HEK293 (cell line): ENCODE measurements at regions not wholly inside any gene's neighbourhood (a gene's known extent, or its start where the extent isn't known, plus 50 kb on each side); places are given as distances from the start of the nearest gene placed in this dataset.

ENCODE experiments used
- CTCF ChIA-PET: fragments of 350-600 bp; formaldehyde crosslinking; extraction: SDS; loops from one replicate; lab custom pipeline; 2021; ENCODE audit warnings: antibody characterized with exemption; lab: Yijun Ruan, JAX
- POLR2A ChIA-PET: fragments of 300-600 bp; formaldehyde crosslinking; extraction: SDS; loops from one replicate; lab custom pipeline; 2020; ENCODE audit warnings: antibody characterized with exemption, inconsistent platforms; lab: Yijun Ruan, JAX
- H3K27ac ChIP-seq: fragments of 200-500 bp; sonication (Bioruptor generic); 2 replicates; pipeline ENCODE4 v1.5.1; 2014; ENCODE audit warnings: low read depth, low read length, control low read depth, inconsistent platforms; ENCODE audit errors: extremely low read depth
- H3K36me3 ChIP-seq, 2 experiments: fragments of 200-500 bp in 1 of 2; sonication (Bioruptor generic) in 1 of 2; 1 replicate in 1 of 2; 2 replicates in 1 of 2; pipeline ENCODE4 v1.5.1; 2014 to 2017; ENCODE audit warnings: inconsistent platforms in 2 of 2, low read length in 2 of 2; ENCODE audit not compliant: control insufficient read depth in 2 of 2, insufficient read depth in 1 of 2
- H3K4me1 ChIP-seq: fragments of 200-500 bp; sonication (Bioruptor generic); 2 replicates; pipeline ENCODE4 v1.5.1; 2014; ENCODE audit warnings: mild to moderate bottlenecking, low read length, inconsistent platforms; ENCODE audit not compliant: control insufficient read depth, insufficient read depth
- H3K4me3 ChIP-seq: 2 replicates; pipeline ENCODE4 v1.5.1; 2011; ENCODE audit warnings: low read depth, mild to moderate bottlenecking, control low read depth, low read length, moderate library complexity
- H3K9me3 ChIP-seq: fragments of 200-500 bp; sonication (Bioruptor generic); 2 replicates; pipeline ENCODE4 v1.5.1; 2014; ENCODE audit warnings: low read depth, low read length, inconsistent platforms; ENCODE audit not compliant: control insufficient read depth, insufficient read depth
- GLI2 ChIP-seq: fragments of 450-650 bp; formaldehyde crosslinking; IDR thresholded peaks from 2 replicates; pipeline ENCODE4; 2017; ENCODE audit warnings: missing biosample characterization, missing genetic modification characterization, low read depth, borderline replicate concordance
- KLF8 ChIP-seq: fragments of 450-650 bp; formaldehyde crosslinking; IDR thresholded peaks from 2 replicates; pipeline ENCODE4 v1.5.1; 2016; ENCODE audit warnings: missing biosample characterization, missing genetic modification characterization
- PRDM2 ChIP-seq: fragments of 450-650 bp; formaldehyde crosslinking; IDR thresholded peaks from 2 replicates; pipeline ENCODE4 v1.5.1; 2016; ENCODE audit warnings: missing biosample characterization, missing genetic modification characterization, borderline replicate concordance
- ZBTB26 ChIP-seq: fragments of 450-650 bp; formaldehyde crosslinking; optimal IDR thresholded peaks from 2 replicates; pipeline ENCODE3; 2016; ENCODE audit warnings: missing biosample characterization, mild to moderate bottlenecking, missing genetic modification characterization
- ZBTB8A ChIP-seq: fragments of 450-650 bp; formaldehyde crosslinking; IDR thresholded peaks from 2 replicates; pipeline ENCODE4 v1.5.1; 2016; ENCODE audit warnings: missing biosample characterization, missing genetic modification characterization
- ZFP41 ChIP-seq: fragments of 450-650 bp; formaldehyde crosslinking; IDR thresholded peaks from 2 replicates; pipeline ENCODE4 v1.5.1; 2016; ENCODE audit warnings: missing biosample characterization, missing genetic modification characterization, borderline replicate concordance
- ZIC2 ChIP-seq: fragments of 450-650 bp; formaldehyde crosslinking; IDR thresholded peaks from 2 replicates; pipeline ENCODE4 v1.5.1; 2016; ENCODE audit warnings: missing biosample characterization, missing genetic modification characterization
- ZNF112 ChIP-seq: fragments of 450-650 bp; formaldehyde crosslinking; IDR thresholded peaks from 2 replicates; pipeline ENCODE4 v1.5.0; 2017; ENCODE audit warnings: missing biosample characterization, missing genetic modification characterization
- ZNF132 ChIP-seq: fragments of 450-650 bp; formaldehyde crosslinking; IDR thresholded peaks from 2 replicates; pipeline ENCODE4 v1.5.1; 2017; ENCODE audit warnings: missing biosample characterization, missing genetic modification characterization, borderline replicate concordance
- ZNF202 ChIP-seq: fragments of 450-650 bp; formaldehyde crosslinking; IDR thresholded peaks from 2 replicates; pipeline ENCODE4 v1.5.1; 2016; ENCODE audit warnings: missing biosample characterization, missing genetic modification characterization, borderline replicate concordance
- ZNF362 ChIP-seq: fragments of 450-650 bp; formaldehyde crosslinking; IDR thresholded peaks from 2 replicates; pipeline ENCODE4 v1.5.1; 2016; ENCODE audit warnings: missing biosample characterization, missing genetic modification characterization
- ZNF37A ChIP-seq: fragments of 450-650 bp; IDR thresholded peaks from 2 replicates; pipeline ENCODE4 v1.5.1; 2018; ENCODE audit warnings: missing biosample characterization, missing genetic modification characterization
- ZNF433 ChIP-seq: fragments of 450-650 bp; formaldehyde crosslinking; IDR thresholded peaks from 2 replicates; pipeline ENCODE4 v1.5.1; 2016; ENCODE audit warnings: missing biosample characterization, missing genetic modification characterization, low read depth
- ZNF514 ChIP-seq: fragments of 450-650 bp; formaldehyde crosslinking; IDR thresholded peaks from 2 replicates; pipeline ENCODE4 v1.5.1; 2016; ENCODE audit warnings: missing biosample characterization, missing genetic modification characterization
- ZNF544 ChIP-seq: fragments of 450-650 bp; formaldehyde crosslinking; IDR thresholded peaks from 2 replicates; pipeline ENCODE4 v1.5.0; 2017; ENCODE audit warnings: missing biosample characterization, missing genetic modification characterization
- ZNF555 ChIP-seq: fragments of 450-650 bp; formaldehyde crosslinking; conservative IDR thresholded peaks from 2 replicates; pipeline ENCODE4 v1.5.1; 2017; ENCODE audit warnings: missing biosample characterization, mild to moderate bottlenecking, missing genetic modification characterization, inconsistent platforms
- ZNF571 ChIP-seq: fragments of 450-650 bp; formaldehyde crosslinking; IDR thresholded peaks from 2 replicates; pipeline ENCODE4 v1.5.0; 2017; ENCODE audit warnings: missing biosample characterization, missing genetic modification characterization
- ZNF600 ChIP-seq: fragments of 450-650 bp; formaldehyde crosslinking; IDR thresholded peaks from 2 replicates; pipeline ENCODE4 v1.5.1; 2016; ENCODE audit warnings: missing biosample characterization, missing genetic modification characterization
- ZNF623 ChIP-seq: fragments of 450-650 bp; formaldehyde crosslinking; IDR thresholded peaks from 2 replicates; pipeline ENCODE4 v1.5.1; 2016; ENCODE audit warnings: missing biosample characterization, missing genetic modification characterization
- ZNF639 ChIP-seq: fragments of 450-650 bp; formaldehyde crosslinking; IDR thresholded peaks from 2 replicates; pipeline ENCODE4 v1.5.1; 2016; ENCODE audit warnings: missing biosample characterization, missing genetic modification characterization
- ZNF658 ChIP-seq: fragments of 450-650 bp; formaldehyde crosslinking; IDR thresholded peaks from 2 replicates; pipeline ENCODE4; 2016; ENCODE audit warnings: missing biosample characterization, missing genetic modification characterization
- ZNF76 ChIP-seq: fragments of 450-650 bp; formaldehyde crosslinking; IDR thresholded peaks from 2 replicates; pipeline ENCODE4; 2016; ENCODE audit warnings: low read depth, missing biosample characterization, missing genetic modification characterization, borderline replicate concordance
- ZNF791 ChIP-seq: fragments of 450-650 bp; formaldehyde crosslinking; IDR thresholded peaks from 2 replicates; pipeline ENCODE4 v1.5.1; 2016; ENCODE audit warnings: missing biosample characterization, missing genetic modification characterization
- ZSCAN30 ChIP-seq: fragments of 450-650 bp; IDR thresholded peaks from 2 replicates; pipeline ENCODE4 v1.5.1; 2018; ENCODE audit warnings: missing biosample characterization, mild to moderate bottlenecking, missing genetic modification characterization, moderate library complexity

GRCh38 chr17:73944366-73944765 lies 259.1 kb upstream of the RPL38 start (continued):
- no peak for TF ChIP-seq PRDM2
- no peak for TF ChIP-seq ZNF555 (tag by site-specific recombination)
- no peak for TF ChIP-seq ZIC2 (tag by site-specific recombination)

- Histone ChIP-seq H3K4me1 (no peaks in the 10 kb centered on the region), H3K36me3 (no peaks in the 10 kb centered on the region), H3K9me3 (no peaks in the 10 kb centered on the region), H3K4me3 (no peak overlapping the region), H3K27ac (no peak overlapping the region)
- TF ChIP-seq ZNF639 (tag by site-specific recombination), result no peak
- no peak for TF ChIP-seq ZNF112
- no peak for TF ChIP-seq ZBTB26 (tag by site-specific recombination)
- TF ChIP-seq ZNF623, result no peak
- TF ChIP-seq ZNF433 (tag by site-specific recombination), result no peak
- CTCF ChIA-PET, result interaction anchor here (0.6 to 2.0 kb wide), 4 partner anchors 10 to 518 kb away, joined by 3 to 7 read pairs (median 4); no protein-coding TSS in a partner anchor
- POLR2A ChIA-PET, result no interaction called here
Measured at GRCh38 chr17:73947281-73947965, 256.1 kb upstream of the RPL38 start.

GRCh38 chr17:73947966-73948355 lies 255.5 kb upstream of the RPL38 start:
- POLR2A ChIA-PET, result no interaction called here
- Histone ChIP-seq H3K4me3 (no peak overlapping the region), H3K36me3 (no peaks in the 10 kb centered on the region), H3K27ac (no peak overlapping the region), H3K4me1 (no peaks in the 10 kb centered on the region), H3K9me3 (no peaks in the 10 kb centered on the region)
- CTCF ChIA-PET, result interaction anchor here (0.5 to 2.0 kb wide), 6 partner anchors 9 to 518 kb away, joined by 3 to 7 read pairs (median 4); no protein-coding TSS in a partner anchor
- TF ChIP-seq ZNF132 (tag by site-specific recombination) (no peak), ZNF791 (no peak), ZIC2 (tag by site-specific recombination) (no peak), ZNF202 (tag by site-specific recombination) (no peak), KLF8 (no peak), ZNF544 (no peak), ZNF658 (tag by site-specific recombination) (no peak), ZNF76 (tag by site-specific recombination) (no peak), ZSCAN30 (no peak), GLI2 (tag by site-specific recombination) (no peak), ZNF571 (tag by site-specific recombination) (no peak), ZFP41 (no peak), ZNF600 (no peak), ZNF514 (tag by site-specific recombination) (no peak), ZNF362 (no peak), ZBTB8A (tag by site-specific recombination) (no peak), ZNF37A (tag by site-specific recombination) (no peak)
